HCT116 (cell line): ENCODE measurements at regions not wholly inside any gene's neighbourhood (a gene's known extent, or its start where the extent isn't known, plus 50 kb on each side); places are given as distances from the start of the nearest gene placed in this dataset.

ENCODE experiments used
- ATAC-seq: fragments of 200-7000 bp; cut with Tn5 transposase; 2 replicates; pipeline ENCODE4 v1.9.1; 2020; ENCODE audit warnings: mild to moderate bottlenecking, moderate library complexity
- BruUV-seq: library from RNA; stranded (reverse); fragments of 400-500 nt; replicated peaks from 2 replicates; lab custom pipeline; 2021; lab: Mats Ljungman, UMichigan
- CTCF ChIA-PET: fragments of 300-600 bp; sonication (Branson Sonifier 250); formaldehyde crosslinking; loops from one replicate; lab custom pipeline; 2021; ENCODE audit warnings: antibody characterized with exemption; lab: Charles Lee
- POLR2A ChIA-PET: fragments of 300-600, 350-600 bp; sonication (Branson Sonifier 250); formaldehyde crosslinking; loops from one replicate; lab custom pipeline; 2021; ENCODE audit warnings: antibody characterized with exemption; lab: Charles Lee
- RAD21 ChIA-PET, 2 experiments: fragments of 300-600 bp; sonication (Branson Sonifier 250); formaldehyde crosslinking; loops; one replicate each; lab custom pipeline; 2023; ENCODE audit warnings: low total read pairs in 2 of 2; ENCODE audit not compliant: uncharacterized antibody in 2 of 2, unreplicated experiment in 2 of 2, low non-redundant PET in 1 of 2; lab: Charles Lee
- DNase-seq: peaks from one replicate; pipeline ENCODE4 v3.0.0-alpha.2; 2010; ENCODE audit warnings: low read depth, low spot score
- H2AFZ ChIP-seq: fragments of 200-600 bp; shearing (Covaris generic), sonication (generic); 2 replicates; pipeline ENCODE4 v1.6.1; 2017; ENCODE audit warnings: low read depth, mixed run types, mixed read lengths, antibody characterized with exemption, low read length; ENCODE audit not compliant: poor library complexity, severe bottlenecking
- H3K27ac ChIP-seq: 2 replicates; pipeline ENCODE4 v1.5.1; 2012; ENCODE audit warnings: low read depth, low read length
- H3K27me3 ChIP-seq: fragments of 200-600 bp; sonication (generic); 2 replicates; pipeline ENCODE4 v1.6.1; 2016; ENCODE audit warnings: mixed run types, low read length, mixed read lengths; ENCODE audit not compliant: insufficient read depth
- H3K36me3 ChIP-seq, 2 experiments: fragments of 200-500 bp in 1 of 2; fragments of 200-600 bp in 1 of 2; sonication (Bioruptor generic) in 1 of 2; sonication (generic) in 1 of 2; 2 replicates each; pipeline versions ENCODE4 v1.5.1 to v1.6.1; 2014 to 2016; ENCODE audit warnings: low read length in 2 of 2, inconsistent platforms in 1 of 2, mixed read lengths in 1 of 2, mixed run types in 1 of 2; ENCODE audit not compliant: insufficient read depth in 2 of 2, control insufficient read depth in 1 of 2
- H3K4me1 ChIP-seq, 2 experiments: fragments of 200-600 bp in 1 of 2; sonication (generic) in 1 of 2; 2 replicates each; pipeline versions ENCODE4 v1.5.1 to v1.6.1; 2012 to 2017; ENCODE audit warnings: low read length in 2 of 2, inconsistent platforms in 1 of 2, mild to moderate bottlenecking in 1 of 2, mixed read lengths in 1 of 2, mixed run types in 1 of 2, moderate library complexity in 1 of 2; ENCODE audit not compliant: insufficient read depth in 2 of 2, control insufficient read depth in 1 of 2
- H3K4me2 ChIP-seq: fragments of 200-600 bp; sonication (generic); 2 replicates; pipeline ENCODE4 v1.6.1; 2017; ENCODE audit warnings: mixed run types, low read length, mixed read lengths
- H3K4me3 ChIP-seq, 2 experiments: fragments of 200-600 bp in 1 of 2; sonication (generic) in 1 of 2; replicated peaks in 1 of 2; 2 replicates each; pipeline ENCODE4 v1.5.1; 2011 to 2016; ENCODE audit warnings: low read length in 2 of 2, control low read depth in 1 of 2, low read depth in 1 of 2, mild to moderate bottlenecking in 1 of 2, mixed read lengths in 1 of 2, mixed run types in 1 of 2
- H3K79me2 ChIP-seq: fragments of 200-600 bp; sonication (generic); 2 replicates; pipeline ENCODE4 v1.6.1; 2017; ENCODE audit warnings: mild to moderate bottlenecking, mixed run types, low read length, moderate library complexity, mixed read lengths; ENCODE audit not compliant: insufficient read depth
- H3K9ac ChIP-seq: fragments of 200-600 bp; sonication (generic); 2 replicates; pipeline ENCODE4 v1.6.1; 2016; ENCODE audit warnings: low read length, mixed read lengths
- H3K9me2 ChIP-seq: fragments of 200-600 bp; sonication (generic), shearing (Covaris generic); 2 replicates; pipeline ENCODE4 v1.6.1; 2017; ENCODE audit warnings: mixed run types, mild to moderate bottlenecking, moderate library complexity; ENCODE audit not compliant: insufficient read depth
- H3K9me3 ChIP-seq, 2 experiments: fragments of 200-500 bp in 1 of 2; fragments of 200-600 bp in 1 of 2; sonication (Bioruptor generic) in 1 of 2; sonication (generic) in 1 of 2; 2 replicates each; pipeline ENCODE4 v1.6.1; 2014 to 2017; ENCODE audit warnings: low read length in 2 of 2, mixed read lengths in 2 of 2, inconsistent platforms in 1 of 2, low read depth in 1 of 2, mild to moderate bottlenecking in 1 of 2, mixed run types in 1 of 2, moderate library complexity in 1 of 2; ENCODE audit not compliant: control insufficient read depth in 1 of 2, insufficient read depth in 1 of 2
- H4K20me1 ChIP-seq: fragments of 200-600 bp; sonication (generic), shearing (Covaris generic); 2 replicates; pipeline ENCODE4 v1.6.1; 2017; ENCODE audit warnings: mixed run types, mild to moderate bottlenecking, moderate library complexity; ENCODE audit not compliant: insufficient read depth
- ATF3 ChIP-seq: IDR thresholded peaks from 2 replicates; pipeline ENCODE4 v1.6.1; 2012
- CBX3 ChIP-seq: IDR thresholded peaks from 2 replicates; pipeline ENCODE4 v1.6.1; 2012; ENCODE audit warnings: low read depth
- CEBPB ChIP-seq: IDR thresholded peaks from 2 replicates; pipeline ENCODE4 v1.6.1; 2012; ENCODE audit warnings: low read depth
- CTCF ChIP-seq, 3 experiments: fragments of 200-600 bp in 1 of 3; sonication (generic) in 1 of 3; IDR thresholded peaks in 2 of 3; conservative IDR thresholded peaks in 1 of 3; 2 replicates each; pipeline ENCODE4 v1.5.1; 2012 to 2017; ENCODE audit warnings: low read depth in 2 of 3, low read length in 2 of 3, antibody characterized with exemption in 1 of 3, borderline replicate concordance in 1 of 3, control low read depth in 1 of 3, mild to moderate bottlenecking in 1 of 3, mixed read lengths in 1 of 3, mixed run types in 1 of 3, moderate library complexity in 1 of 3; ENCODE audit not compliant: insufficient read depth in 1 of 3
- EGR1 ChIP-seq: IDR thresholded peaks from 2 replicates; pipeline ENCODE4 v1.6.1; 2012; ENCODE audit warnings: low read depth
- ELF1 ChIP-seq: IDR thresholded peaks from 2 replicates; pipeline ENCODE4 v1.6.1; 2012; ENCODE audit warnings: low read depth, borderline replicate concordance
- EZH2 ChIP-seq: fragments of 200-600 bp; sonication (generic); IDR thresholded peaks from 2 replicates; pipeline ENCODE4 v1.6.1; 2017; ENCODE audit warnings: antibody characterized with exemption, mixed run types
- FOSL1 ChIP-seq: IDR thresholded peaks from 2 replicates; pipeline ENCODE4 v1.6.1; 2012; ENCODE audit warnings: low read depth
- JUND ChIP-seq: IDR thresholded peaks from 2 replicates; pipeline ENCODE4 v1.6.1; 2012
- POLR2A ChIP-seq: IDR thresholded peaks from 2 replicates; pipeline ENCODE4 v1.7.0; 2011; ENCODE audit warnings: borderline replicate concordance; ENCODE audit not compliant: insufficient read depth, insufficient read length; ENCODE audit errors: extremely low read depth
- RAD21 ChIP-seq: IDR thresholded peaks from 2 replicates; pipeline ENCODE4 v1.6.1; 2012; ENCODE audit warnings: low read depth, mild to moderate bottlenecking
- REST ChIP-seq: IDR thresholded peaks from 2 replicates; pipeline ENCODE4 v1.6.1; 2012; ENCODE audit warnings: low read depth
- SIN3A ChIP-seq: IDR thresholded peaks from 2 replicates; pipeline ENCODE4 v1.6.1; 2012; ENCODE audit warnings: low read depth
- SP1 ChIP-seq: IDR thresholded peaks from 2 replicates; pipeline ENCODE4 v1.6.1; 2012; ENCODE audit warnings: low read depth
- SRF ChIP-seq: IDR thresholded peaks from 2 replicates; pipeline ENCODE4 v1.6.1; 2012; ENCODE audit warnings: low read depth
- TCF7L2 ChIP-seq: IDR thresholded peaks from 2 replicates; pipeline ENCODE4 v1.7.0; 2011; ENCODE audit warnings: borderline replicate concordance, inconsistent platforms; ENCODE audit not compliant: insufficient read depth, insufficient read length; ENCODE audit errors: extremely low read depth
- ZBTB33 ChIP-seq: IDR thresholded peaks from 2 replicates; pipeline ENCODE4 v1.6.1; 2011; ENCODE audit warnings: mild to moderate bottlenecking, low read length, moderate library complexity; ENCODE audit not compliant: insufficient replicate concordance; ENCODE audit errors: extremely low read depth
- ZFX ChIP-seq: fragments of 450-650 bp; IDR thresholded peaks from 2 replicates; pipeline ENCODE4 v1.6.1; 2017
- ZNF274 ChIP-seq: fragments of 200-500 bp; sonication (Bioruptor generic); IDR thresholded peaks from 2 replicates; pipeline ENCODE4 v1.6.1; 2014; ENCODE audit warnings: mild to moderate bottlenecking, low read depth, low read length, inconsistent platforms
- intact Hi-C: fragments of 100-400 bp; cut with micrococcal nuclease; formaldehyde crosslinking; loops from 2 replicates; pipeline ENCODE4 v1.10.0; 2022

- no peak overlapping the region for H2AFZ ChIP-seq
- BruUV-seq, result no TSS peak
These were observed 185.4 kb upstream of the OSR1 start for GRCh38 chr2:19543663-19544383.

More at GRCh38 chr2:19543663-19544383, 185.4 kb upstream of the OSR1 start:
- Histone ChIP-seq H3K9me2 (no peaks in the 10 kb centered on the region), H3K4me2 (no peak overlapping the region), H3K9me3 (no peaks in the 10 kb centered on the region), H3K9ac (no peak overlapping the region), H3K79me2 (no peaks in the 10 kb centered on the region), H3K36me3 (no peaks in the 10 kb centered on the region), H3K4me3 (no peak overlapping the region), H3K27me3 (no peaks in the 10 kb centered on the region), H4K20me1 (no peaks in the 10 kb centered on the region), H3K4me1 (peaks cover 8 to 29% of the 10 kb centered on the region in 2 experiments; a peak in 3 of 4 replicates), H3K27ac (no peak overlapping the region)
- intact Hi-C loops, result no loop called here
- DNase-seq, result no peak
- no peak for ATAC-seq
- ChIA-PET POLR2A (no interaction called here), RAD21 (no interaction called here), CTCF (no interaction called here)
- TF ChIP-seq EZH2 (no peak), CBX3 (no peak), ZFX (no peak), SIN3A (no peak), TCF7L2 (no peak), CTCF (IDR thresholded peaks at IDR 0.05 in 2 of 3, conservative IDR thresholded peaks at IDR 0.05 in 1 of 3; ENCODE audit: borderline replicate concordance in 1 of 3, insufficient read depth in 1 of 3, low read depth in 2 of 3, low read length in 2 of 3) (no peak), ELF1 (no peak), REST (no peak), ZNF274 (no peak), JUND (no peak), SP1 (no peak), ATF3 (no peak), SRF (no peak), POLR2A (no peak), EGR1 (no peak), CEBPB (no peak), RAD21 (no peak), FOSL1 (no peak), ZBTB33 (no peak)
